CD14-positive monocyte (primary cell): ENCODE measurements at regions not wholly inside any gene's neighbourhood (a gene's known extent, or its start where the extent isn't known, plus 50 kb on each side); places are given as distances from the start of the nearest gene placed in this dataset.

Source experiments
- DNase-seq, 3 donors: peaks; one replicate each; pipeline ENCODE4 v3.0.0-alpha.2; 2011 to 2022
- H2AFZ ChIP-seq: 2 replicates; pipeline ENCODE4 v1.6.0; 2012; ENCODE audit warnings: mild to moderate bottlenecking, low read depth, low read length, inconsistent platforms; ENCODE audit not compliant: insufficient read depth, poor library complexity, severe bottlenecking
- H3K27ac ChIP-seq, 2 donors: 1 replicate in 1 of 2; 2 replicates in 1 of 2; pipeline ENCODE4 v1.5.1; 2012 to 2013; ENCODE audit warnings: low read length in 2 of 2, control low read depth in 1 of 2, inconsistent platforms in 1 of 2, low read depth in 1 of 2, mild to moderate bottlenecking in 1 of 2
- H3K27me3 ChIP-seq, 2 donors: one replicate each; pipeline versions ENCODE4 v1.6.0 to v1.6.1; 2011 to 2013; ENCODE audit warnings: low read length in 2 of 2; ENCODE audit not compliant: control insufficient read depth in 2 of 2, insufficient read depth in 2 of 2
- H3K36me3 ChIP-seq, 2 donors: replicated peaks in 1 of 2; 1 replicate in 1 of 2; 2 replicates in 1 of 2; pipeline versions ENCODE4 v1.5.1 to v1.6.1; 2012 to 2013; ENCODE audit warnings: low read length in 2 of 2, control low read depth in 1 of 2, inconsistent platforms in 1 of 2, mild to moderate bottlenecking in 1 of 2; ENCODE audit not compliant: insufficient read depth in 2 of 2, control insufficient read depth in 1 of 2
- H3K4me1 ChIP-seq, 2 donors: 1 replicate in 1 of 2; 2 replicates in 1 of 2; pipeline versions ENCODE4 v1.5.1 to v1.6.1; 2012 to 2013; ENCODE audit warnings: low read length in 2 of 2, control low read depth in 1 of 2, inconsistent platforms in 1 of 2, mild to moderate bottlenecking in 1 of 2, moderate library complexity in 1 of 2; ENCODE audit not compliant: insufficient read depth in 2 of 2, control insufficient read depth in 1 of 2
- H3K4me2 ChIP-seq: replicated peaks from 2 replicates; pipeline ENCODE3; 2012; ENCODE audit warnings: low read length, moderate library complexity, mild to moderate bottlenecking; ENCODE audit not compliant: poor library complexity, severe bottlenecking; ENCODE audit errors: extremely low read depth
- H3K4me3 ChIP-seq, 3 experiments: fragments of 200-600 bp in 1 of 3; sonication (generic) in 1 of 3; replicated peaks in 1 of 3; 1 replicate in 2 of 3; 2 replicates in 1 of 3; pipeline ENCODE4 v1.5.1; 2011 to 2013; ENCODE audit warnings: low read length in 3 of 3, mild to moderate bottlenecking in 3 of 3, control low read depth in 2 of 3, low read depth in 2 of 3, inconsistent platforms in 1 of 3, moderate library complexity in 1 of 3
- H3K79me2 ChIP-seq: 2 replicates; pipeline ENCODE4 v1.6.0; 2012; ENCODE audit warnings: mild to moderate bottlenecking, control low read depth, inconsistent platforms, low read length, moderate library complexity; ENCODE audit not compliant: insufficient read depth
- H3K9ac ChIP-seq: 2 replicates; pipeline ENCODE4 v1.6.0; 2017; ENCODE audit warnings: low read length, mild to moderate bottlenecking; ENCODE audit not compliant: insufficient read depth, poor library complexity, severe bottlenecking
- H3K9me3 ChIP-seq, 2 donors: replicated peaks in 1 of 2; 1 replicate in 1 of 2; 2 replicates in 1 of 2; pipeline versions ENCODE4 v1.5.1 to v1.6.1; 2012 to 2013; ENCODE audit warnings: low read length in 2 of 2, control low read depth in 1 of 2; ENCODE audit not compliant: control insufficient read depth in 1 of 2, insufficient read depth in 1 of 2
- H4K20me1 ChIP-seq: 2 replicates; pipeline ENCODE4 v1.6.0; 2012; ENCODE audit warnings: mild to moderate bottlenecking, low read length, control low read depth, moderate library complexity; ENCODE audit not compliant: insufficient read depth
- H3K27ac Mint-ChIP-seq, 7 donors: one replicate each; pipeline ENCODE4 v1.8.0; 2020; ENCODE audit warnings: mild to moderate bottlenecking in 7 of 7, mixed read lengths in 7 of 7, moderate library complexity in 6 of 7, inconsistent platforms in 2 of 7
- H3K27me3 Mint-ChIP-seq, 3 donors: one replicate each; pipeline ENCODE4 v1.8.0; 2021 to 2022; ENCODE audit warnings: low read depth in 3 of 3, mild to moderate bottlenecking in 3 of 3, mixed read lengths in 3 of 3, moderate library complexity in 3 of 3, inconsistent platforms in 1 of 3
- H3K36me3 Mint-ChIP-seq, 2 donors: one replicate each; pipeline ENCODE4 v1.8.0; 2020; ENCODE audit warnings: mixed read lengths in 2 of 2, inconsistent platforms in 1 of 2, mild to moderate bottlenecking in 1 of 2
- H3K4me1 Mint-ChIP-seq: one replicate; pipeline ENCODE4 v1.8.0; 2020; ENCODE audit warnings: mild to moderate bottlenecking, mixed read lengths
- H3K4me3 Mint-ChIP-seq, 2 donors: one replicate each; pipeline ENCODE4 v1.8.0; 2020; ENCODE audit warnings: mild to moderate bottlenecking in 2 of 2, mixed read lengths in 2 of 2, moderate library complexity in 1 of 2
- H3K9me3 Mint-ChIP-seq, 7 donors: one replicate each; pipeline ENCODE4 v1.8.0; 2020 to 2022; ENCODE audit warnings: mixed read lengths in 7 of 7, mild to moderate bottlenecking in 6 of 7, moderate library complexity in 6 of 7, inconsistent platforms in 2 of 7
- CTCF ChIP-seq: fragments of 200-600 bp; IDR thresholded peaks from one replicate; pipeline ENCODE4 v1.8.0; 2022; ENCODE audit warnings: antibody characterized with exemption, mild to moderate bottlenecking
- WGBS: methylation state at CpG from one replicate; pipeline ENCODE4 v1.1.5; 2013; ENCODE audit warnings: missing lambda C conversion rate; ENCODE audit not compliant: insufficient coverage; 5-methylcytosine and 5-hydroxymethylcytosine counted together
- intact Hi-C, 2 donors: fragments of 100-400 bp; cut with micrococcal nuclease; formaldehyde crosslinking; loops; one replicate each; pipeline versions ENCODE4 v1.15.0 to v1.15.1; 2023

- Histone ChIP-seq H3K27me3 (no peaks in the 10 kb centered on the region), H4K20me1 (no peaks in the 10 kb centered on the region), H3K4me3 (no peak overlapping the region), H2AFZ (no peak overlapping the region), H3K9ac (no peak overlapping the region), H3K79me2 (no peaks in the 10 kb centered on the region), H3K4me1 (no peaks in the 10 kb centered on the region), H3K27ac (no peak overlapping the region), H3K36me3 (no peaks in the 10 kb centered on the region), H3K9me3 (no peaks in the 10 kb centered on the region), H3K4me2 (no peak overlapping the region)
- Mint-ChIP-seq H3K9me3 (peaks cover 0 to 7% (median 2%) of the 10 kb centered on the region in 7 donors), H3K27me3 (peaks cover 0 to 4% (median 0%) of the 10 kb centered on the region in 3 donors), H3K4me3 (no peak overlapping the region), H3K36me3 (no peaks in the 10 kb centered on the region), H3K27ac (no peak overlapping the region), H3K4me1 (no peaks in the 10 kb centered on the region)
- no peak for TF ChIP-seq CTCF
- no peak for DNase-seq
- intact Hi-C loops: no loop called here
- WGBS: 69% methylated on average over 10 of the region's 12 CpGs
Measured at GRCh38 chr11:28606930-28607329, 498.7 kb downstream of the METTL15 start.

- H2AFZ ChIP-seq: no peak overlapping the region
- H3K27me3 Mint-ChIP-seq: no peaks in the 10 kb centered on the region
- H3K9ac ChIP-seq: no peak overlapping the region
- H3K27me3 ChIP-seq: no peaks in the 10 kb centered on the region
- no peak overlapping the region for H3K4me3 Mint-ChIP-seq
- H4K20me1 ChIP-seq: no peaks in the 10 kb centered on the region
- no peak overlapping the region for H3K27ac ChIP-seq
- no peaks in the 10 kb centered on the region for H3K9me3 ChIP-seq
- peaks cover 0 to 3% (median 1%) of the 10 kb centered on the region in 7 donors for H3K9me3 Mint-ChIP-seq
- no peak for TF ChIP-seq CTCF
- no peaks in the 10 kb centered on the region for H3K79me2 ChIP-seq
- no peak overlapping the region for H3K27ac Mint-ChIP-seq
- DNase-seq: no peak
- no peak overlapping the region for H3K4me2 ChIP-seq
- no peaks in the 10 kb centered on the region for H3K36me3 Mint-ChIP-seq
- no CpG with 5 or more reads among the region's 2 CpGs for WGBS
- no peaks in the 10 kb centered on the region for H3K4me1 Mint-ChIP-seq
- H3K4me1 ChIP-seq: no peaks in the 10 kb centered on the region
- H3K4me3 ChIP-seq: no peak overlapping the region
- intact Hi-C loops: no loop called here
- no peaks in the 10 kb centered on the region for H3K36me3 ChIP-seq
Measured at GRCh38 chr11:28599656-28600055, 491.5 kb downstream of the METTL15 start.
